ENCODE measurements at regions not wholly inside any gene's neighbourhood (a gene's known extent, or its start where the extent isn't known, plus 50 kb on each side); places are given as distances from the start of the nearest gene placed in this dataset.

- Mint-ChIP-seq H3K36me3 (ENCODE audit: unreplicated experiment) (no peaks in the 10 kb centered on the region), H3K4me1 (ENCODE audit: unreplicated experiment) (no peaks in the 10 kb centered on the region), H3K27ac (ENCODE audit: unreplicated experiment) (no peak overlapping the region), H3K4me3 (ENCODE audit: unreplicated experiment) (no peak overlapping the region), H3K9me3 (ENCODE audit: unreplicated experiment) (peaks cover 22% of the 10 kb centered on the region), H3K27me3 (ENCODE audit: unreplicated experiment) (peaks cover 22% of the 10 kb centered on the region)
- TF ChIP-seq CTCF (IDR thresholded peaks at IDR 0.05), result no peak
- no peak for DNase-seq (ENCODE audit: extremely low spot score, unreplicated experiment)
Observed at GRCh38 chr9:21653091-21653490, 149.3 kb upstream of the MTAP start.

GRCh38 chr9:21653589-21653988 is 148.8 kb upstream of the MTAP start:
- Mint-ChIP-seq H3K27me3 (ENCODE audit: unreplicated experiment) (peaks cover 22% of the 10 kb centered on the region), H3K9me3 (ENCODE audit: unreplicated experiment) (peaks cover 17% of the 10 kb centered on the region), H3K27ac (ENCODE audit: unreplicated experiment) (no peak overlapping the region), H3K4me1 (ENCODE audit: unreplicated experiment) (no peaks in the 10 kb centered on the region), H3K4me3 (ENCODE audit: unreplicated experiment) (no peak overlapping the region), H3K36me3 (ENCODE audit: unreplicated experiment) (no peaks in the 10 kb centered on the region)
- TF ChIP-seq CTCF (IDR thresholded peaks at IDR 0.05), result no peak
- no peak for DNase-seq (ENCODE audit: extremely low spot score, unreplicated experiment)

- no peak for DNase-seq (ENCODE audit: extremely low spot score, unreplicated experiment)
- no peaks in the 10 kb centered on the region for H3K36me3 Mint-ChIP-seq (ENCODE audit: unreplicated experiment)
- peaks cover 18% of the 10 kb centered on the region for H3K27me3 Mint-ChIP-seq (ENCODE audit: unreplicated experiment)
- no peaks in the 10 kb centered on the region for H3K4me1 Mint-ChIP-seq (ENCODE audit: unreplicated experiment)
- no peak for TF ChIP-seq CTCF (IDR thresholded peaks at IDR 0.05)
- H3K27ac Mint-ChIP-seq (ENCODE audit: unreplicated experiment), result no peak overlapping the region
- H3K4me3 Mint-ChIP-seq (ENCODE audit: unreplicated experiment), result no peak overlapping the region
- peaks cover 8% of the 10 kb centered on the region for H3K9me3 Mint-ChIP-seq (ENCODE audit: unreplicated experiment)
Observed at GRCh38 chr9:21656776-21657674, 145.4 kb upstream of the MTAP start.

GRCh38 chr9:21657966-21658667 is 144.3 kb upstream of the MTAP start:
- Mint-ChIP-seq H3K36me3 (ENCODE audit: unreplicated experiment) (no peaks in the 10 kb centered on the region), H3K9me3 (ENCODE audit: unreplicated experiment) (peaks cover 8% of the 10 kb centered on the region), H3K27me3 (ENCODE audit: unreplicated experiment) (peaks cover 18% of the 10 kb centered on the region), H3K27ac (ENCODE audit: unreplicated experiment) (no peak overlapping the region), H3K4me3 (ENCODE audit: unreplicated experiment) (no peak overlapping the region), H3K4me1 (ENCODE audit: unreplicated experiment) (no peaks in the 10 kb centered on the region)
- TF ChIP-seq CTCF (IDR thresholded peaks at IDR 0.05), result no peak
- no peak for DNase-seq (ENCODE audit: extremely low spot score, unreplicated experiment)

GRCh38 chr9:21660976-21661375 is 141.5 kb upstream of the MTAP start:
- TF ChIP-seq CTCF (IDR thresholded peaks at IDR 0.05), result no peak
- H3K4me1 Mint-ChIP-seq (ENCODE audit: unreplicated experiment), result no peaks in the 10 kb centered on the region
- no peaks in the 10 kb centered on the region for H3K36me3 Mint-ChIP-seq (ENCODE audit: unreplicated experiment)
- H3K27me3 Mint-ChIP-seq (ENCODE audit: unreplicated experiment), result peaks cover 19% of the 10 kb centered on the region
- no peak overlapping the region for H3K4me3 Mint-ChIP-seq (ENCODE audit: unreplicated experiment)
- DNase-seq (ENCODE audit: extremely low spot score, unreplicated experiment), result no peak
- H3K27ac Mint-ChIP-seq (ENCODE audit: unreplicated experiment), result no peak overlapping the region
- peaks cover 8% of the 10 kb centered on the region for H3K9me3 Mint-ChIP-seq (ENCODE audit: unreplicated experiment)
